ENCODE measurements at regions not wholly inside any gene's neighbourhood (a gene's known extent, or its start where the extent isn't known, plus 50 kb on each side); places are given as distances from the start of the nearest gene placed in this dataset.

- TF ChIP-seq NR2F6 (IDR thresholded peaks at IDR 0.05) (no peak), NR2F6 (CRISPR knock-in tag; IDR thresholded peaks at IDR 0.05) (no peak), SUZ12 (IDR thresholded peaks at IDR 0.05; ENCODE audit: low read depth, low read length) (no peak), THAP7 (CRISPR knock-in tag; IDR thresholded peaks at IDR 0.05) (no peak), CTCF (CRISPR knock-in tag; IDR thresholded peaks at IDR 0.05) (no peak), KLF12 (CRISPR knock-in tag; IDR thresholded peaks at IDR 0.05; ENCODE audit: borderline replicate concordance) (no peak), CHD2 (IDR thresholded peaks at IDR 0.05; ENCODE audit: low read depth, low read length) (no peak), KDM1A (CRISPR knock-in tag; IDR thresholded peaks at IDR 0.05) (no peak), POLR2A (IDR thresholded peaks at IDR 0.05; ENCODE audit: insufficient read depth in 1 of 2, low read depth in 2 of 2, low read length in 2 of 2) (no peak), ZEB1 (IDR thresholded peaks at IDR 0.05; ENCODE audit: insufficient replicate concordance, low read depth) (no peak), NCOA1 (CRISPR knock-in tag; IDR thresholded peaks at IDR 0.05) (no peak), TAF1 (CRISPR knock-in tag; IDR thresholded peaks at IDR 0.05) (no peak), ZSCAN30 (CRISPR knock-in tag; IDR thresholded peaks at IDR 0.05) (no peak), ZFP36 (IDR thresholded peaks at IDR 0.05; ENCODE audit: borderline replicate concordance, low read depth, low read length, partially characterized antibody) (no peak)
Observed at GRCh38 chr17:79389896-79390295, 221.0 kb downstream of the RBFOX3 start.

Measured in HepG2 (cell line).